ENCODE measurements at regions not wholly inside any gene's neighbourhood (a gene's known extent, or its start where the extent isn't known, plus 50 kb on each side); places are given as distances from the start of the nearest gene placed in this dataset.
"Not testable (repeated sequence)": the region's sequence is repeated elsewhere in the genome, so short reads cannot be mapped to it uniquely, and the experiment has no call there.

- no peak overlapping the region for H3K27ac ChIP-seq (ENCODE audit: poor library complexity, severe bottlenecking)
- H3K9me3 ChIP-seq (ENCODE audit: severe bottlenecking) = no peaks in the 10 kb centered on the region
- TF ChIP-seq CTCF (IDR thresholded peaks at IDR 0.05; ENCODE audit: poor library complexity, severe bottlenecking) = no peak
- H3K4me3 ChIP-seq (ENCODE audit: severe bottlenecking) = no peak overlapping the region
- ATAC-seq (ENCODE audit: low read depth) (no peak), DNase-seq (ENCODE audit: low spot score) (no peak)
- peaks cover 4% of the 10 kb centered on the region for H3K4me1 ChIP-seq (ENCODE audit: insufficient read depth, poor library complexity, severe bottlenecking)
- no peaks in the 10 kb centered on the region for H3K27me3 ChIP-seq (ENCODE audit: insufficient read depth, poor library complexity, severe bottlenecking)
- no peaks in the 10 kb centered on the region for H3K36me3 ChIP-seq (ENCODE audit: low read depth)
Observed at GRCh38 chr21:25456672-25457071, 150.6 kb downstream of the MRPL39 start.

GRCh38 chr21:25453524-25453923 is 153.8 kb downstream of the MRPL39 start:
- TF ChIP-seq CTCF (IDR thresholded peaks at IDR 0.05; ENCODE audit: poor library complexity, severe bottlenecking) = no peak
- no peak for ATAC-seq (ENCODE audit: low read depth)

GRCh38 chr21:25449950-25450349 is 157.3 kb downstream of the MRPL39 start:
- Histone ChIP-seq H3K4me1 (ENCODE audit: insufficient read depth, poor library complexity, severe bottlenecking) (no peaks in the 10 kb centered on the region), H3K9me3 (ENCODE audit: severe bottlenecking) (no peaks in the 10 kb centered on the region), H3K27ac (ENCODE audit: poor library complexity, severe bottlenecking) (no peak overlapping the region), H3K27me3 (ENCODE audit: insufficient read depth, poor library complexity, severe bottlenecking) (no peaks in the 10 kb centered on the region), H3K4me3 (ENCODE audit: severe bottlenecking) (no peak overlapping the region), H3K36me3 (ENCODE audit: low read depth) (no peaks in the 10 kb centered on the region)
- DNase-seq (ENCODE audit: low spot score) (no peak), ATAC-seq (ENCODE audit: low read depth) (no peak)
- TF ChIP-seq CTCF (IDR thresholded peaks at IDR 0.05; ENCODE audit: poor library complexity, severe bottlenecking) = no peak

More at GRCh38 chr21:25453524-25453923, 153.8 kb downstream of the MRPL39 start:
- no peaks in the 10 kb centered on the region for H3K9me3 ChIP-seq (ENCODE audit: severe bottlenecking)
- H3K36me3 ChIP-seq (ENCODE audit: low read depth) = no peaks in the 10 kb centered on the region
- peaks cover 4% of the 10 kb centered on the region for H3K4me1 ChIP-seq (ENCODE audit: insufficient read depth, poor library complexity, severe bottlenecking)
- H3K4me3 ChIP-seq (ENCODE audit: severe bottlenecking) = no peak overlapping the region
- no peak for DNase-seq (ENCODE audit: low spot score)
- H3K27ac ChIP-seq (ENCODE audit: poor library complexity, severe bottlenecking) = no peak overlapping the region
- no peaks in the 10 kb centered on the region for H3K27me3 ChIP-seq (ENCODE audit: insufficient read depth, poor library complexity, severe bottlenecking)

- ATAC-seq (ENCODE audit: low read depth) (no peak), DNase-seq (ENCODE audit: low spot score) (no peak)
- Histone ChIP-seq H3K9me3 (ENCODE audit: severe bottlenecking) (no peaks in the 10 kb centered on the region), H3K27ac (ENCODE audit: poor library complexity, severe bottlenecking) (no peak overlapping the region), H3K4me1 (ENCODE audit: insufficient read depth, poor library complexity, severe bottlenecking) (no peaks in the 10 kb centered on the region), H3K36me3 (ENCODE audit: low read depth) (no peaks in the 10 kb centered on the region), H3K4me3 (ENCODE audit: severe bottlenecking) (no peak overlapping the region), H3K27me3 (ENCODE audit: insufficient read depth, poor library complexity, severe bottlenecking) (peaks cover 11% of the 10 kb centered on the region)
- TF ChIP-seq CTCF (IDR thresholded peaks at IDR 0.05; ENCODE audit: poor library complexity, severe bottlenecking) = no peak
Observed at GRCh38 chr21:25441835-25442234, 165.4 kb downstream of the MRPL39 start.

DNA sequence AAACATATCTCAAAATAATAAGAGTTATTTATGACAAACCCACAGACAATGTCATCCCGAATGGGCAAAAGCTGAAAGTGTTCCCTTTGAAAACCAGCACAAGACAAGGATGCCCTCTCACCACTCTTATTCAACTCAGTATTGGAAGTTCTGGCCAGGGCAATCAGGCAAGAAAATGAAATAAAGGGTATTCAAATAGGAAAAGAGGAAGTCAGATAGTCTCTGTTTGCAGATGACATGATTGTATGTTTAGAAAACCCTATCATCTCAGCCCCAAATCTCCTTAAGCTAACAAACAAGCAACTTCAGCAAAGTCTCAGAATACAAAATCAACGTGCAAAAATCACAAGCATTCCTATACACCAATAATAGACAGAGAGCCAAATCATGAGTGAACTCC is 169.8 kb downstream of the MRPL39 start:
- not testable (repeated sequence) for DNase-seq (ENCODE audit: low spot score); H3K9me3 ChIP-seq (ENCODE audit: severe bottlenecking); H3K4me3 ChIP-seq (ENCODE audit: severe bottlenecking); H3K27ac ChIP-seq (ENCODE audit: poor library complexity, severe bottlenecking); H3K36me3 ChIP-seq (ENCODE audit: low read depth); H3K4me1 ChIP-seq (ENCODE audit: insufficient read depth, poor library complexity, severe bottlenecking); ATAC-seq (ENCODE audit: low read depth)
- H3K27me3 ChIP-seq (ENCODE audit: insufficient read depth, poor library complexity, severe bottlenecking) = peaks cover 11% of the 10 kb centered on the region

Data from RWPE2 (cell line).